ENCODE measurements at regions not wholly inside any gene's neighbourhood (a gene's known extent, or its start where the extent isn't known, plus 50 kb on each side); places are given as distances from the start of the nearest gene placed in this dataset.
A peak's percentile ranks its signal among the peaks of the same experiment; 100 is the strongest.
"Not testable (repeated sequence)": the region's sequence is repeated elsewhere in the genome, so short reads cannot be mapped to it uniquely, and the experiment has no call there.

- DNase-seq (ENCODE audit: low read depth): not testable (repeated sequence)
These were observed 113.1 kb upstream of the CCZ1B start for GRCh38 chr7:6939126-6939525.

- not testable (repeated sequence) for DNase-seq (ENCODE audit: low read depth)
These were observed 113.8 kb upstream of the CCZ1B start for GRCh38 chr7:6939896-6940295.

- not testable (repeated sequence) for DNase-seq (ENCODE audit: low read depth)
These were observed 120.8 kb upstream of the CCZ1B start for GRCh38 chr7:6946873-6947272.

GRCh38 chr7:6950231-6950630, 124.2 kb upstream of the CCZ1B start:
- DNase-seq (ENCODE audit: low read depth): not testable (repeated sequence)

- not testable (repeated sequence) for DNase-seq (ENCODE audit: low read depth)
These were observed 125.5 kb upstream of the CCZ1B start for GRCh38 chr7:6951553-6951952.

GRCh38 chr7:6953138-6953797, 127.2 kb upstream of the CCZ1B start:
- not testable (repeated sequence) for DNase-seq (ENCODE audit: low read depth)

- not testable (repeated sequence) for DNase-seq (ENCODE audit: low read depth)
These were observed 127.7 kb upstream of the CCZ1B start for GRCh38 chr7:6953798-6954181.

GRCh38 chr7:6955385-6955784, 129.3 kb upstream of the CCZ1B start:
- DNase-seq (ENCODE audit: low read depth): not testable (repeated sequence)

- not testable (repeated sequence) for DNase-seq (ENCODE audit: low read depth)
These were observed 130.0 kb upstream of the CCZ1B start for GRCh38 chr7:6955990-6956566.

GRCh38 chr7:6958371-6958770, 132.3 kb upstream of the CCZ1B start:
- not testable (repeated sequence) for DNase-seq (ENCODE audit: low read depth)

- DNase-seq (ENCODE audit: low read depth): not testable (repeated sequence)
These were observed 133.9 kb upstream of the CCZ1B start for GRCh38 chr7:6959942-6960341.

GRCh38 chr7:6962871-6963270, 136.8 kb upstream of the CCZ1B start:
- not testable (repeated sequence) for DNase-seq (ENCODE audit: low read depth)

- DNase-seq (ENCODE audit: low read depth): peak; percentile 61
These were observed 139.0 kb upstream of the CCZ1B start for GRCh38 chr7:6965051-6965450.

- not testable (repeated sequence) for DNase-seq (ENCODE audit: low read depth)
These were observed 144.1 kb upstream of the CCZ1B start for GRCh38 chr7:6970180-6970579.

- not testable (repeated sequence) for DNase-seq (ENCODE audit: low read depth)
These were observed 148.8 kb upstream of the CCZ1B start for GRCh38 chr7:6974876-6975275.

GRCh38 chr7:6975346-6975745, 149.3 kb upstream of the CCZ1B start:
- DNase-seq (ENCODE audit: low read depth): not testable (repeated sequence)

GRCh38 chr7:6977368-6977767, 151.3 kb upstream of the CCZ1B start:
- DNase-seq (ENCODE audit: low read depth): not testable (repeated sequence)

- DNase-seq (ENCODE audit: low read depth): not testable (repeated sequence)
These were observed 152.3 kb upstream of the CCZ1B start for GRCh38 chr7:6978326-6978725.

GRCh38 chr7:6979456-6979855, 153.4 kb upstream of the CCZ1B start:
- not testable (repeated sequence) for DNase-seq (ENCODE audit: low read depth)

- not testable (repeated sequence) for DNase-seq (ENCODE audit: low read depth)
These were observed 156.3 kb upstream of the CCZ1B start for GRCh38 chr7:6982375-6982774.

- not testable (repeated sequence) for DNase-seq (ENCODE audit: low read depth)
These were observed 160.8 kb upstream of the CCZ1B start for GRCh38 chr7:6986892-6987291.

- not testable (repeated sequence) for DNase-seq (ENCODE audit: low read depth)
These were observed 162.5 kb upstream of the CCZ1B start for GRCh38 chr7:6988608-6989007.

GRCh38 chr7:6989968-6990367, 163.9 kb upstream of the CCZ1B start:
- DNase-seq (ENCODE audit: low read depth): not testable (repeated sequence)

Data from T follicular helper cell (primary cell).